HepG2 (cell line): ENCODE measurements at regions not wholly inside any gene's neighbourhood (a gene's known extent, or its start where the extent isn't known, plus 50 kb on each side); places are given as distances from the start of the nearest gene placed in this dataset.

Experiments
- MXI1 ChIP-seq: IDR thresholded peaks from 3 replicates; pipeline ENCODE4 v1.6.1; 2012; ENCODE audit warnings: low read depth, low read length, inconsistent platforms, borderline replicate concordance
- PCBP1 ChIP-seq: fragments of 200-400 bp; formaldehyde crosslinking; IDR thresholded peaks from 2 replicates; pipeline ENCODE4 v1.6.1; 2017; ENCODE audit warnings: mild to moderate bottlenecking, low read depth, low read length, borderline replicate concordance

- TF ChIP-seq MXI1 (no peak), PCBP1 (no peak)
Measured at GRCh38 chr1:189960769-189961168, 516.9 kb downstream of the BRINP3 start.
